Left cardiac atrium (tissue), 4 donors: ENCODE measurements at regions not wholly inside any gene's neighbourhood (a gene's known extent, or its start where the extent isn't known, plus 50 kb on each side); places are given as distances from the start of the nearest gene placed in this dataset.
A peak's percentile ranks its signal among the peaks of the same experiment; 100 is the strongest.
"Not testable (repeated sequence)": the region's sequence is repeated elsewhere in the genome, so short reads cannot be mapped to it uniquely, and the experiment has no call there.

ENCODE experiments used
- ATAC-seq, 2 donors: fragments of 200-7000 bp; cut with Tn5 transposase; one replicate each; pipeline ENCODE4 v1.9.1; 2020; ENCODE audit warnings: mild to moderate bottlenecking in 2 of 2, moderate library complexity in 2 of 2
- DNase-seq: peaks from one replicate; pipeline ENCODE4 v3.0.0-alpha.2; 2020
- intact Hi-C, 2 donors: fragments of 100-400 bp; cut with DNase I; formaldehyde crosslinking; loops; one replicate each; pipeline versions ENCODE4 v1.14.1 to v1.15.1; 2022 to 2023
- donor health status: DM: no; HTN: yes; CAD: no.
- donor health status: DM: no; HTN: yes; CAD: no; lungs with severe emphysema.
- donor health status: DM: yes; HTN: yes; CAD: no.
- donor health status: Dilated cardiomyopathy.

DNA sequence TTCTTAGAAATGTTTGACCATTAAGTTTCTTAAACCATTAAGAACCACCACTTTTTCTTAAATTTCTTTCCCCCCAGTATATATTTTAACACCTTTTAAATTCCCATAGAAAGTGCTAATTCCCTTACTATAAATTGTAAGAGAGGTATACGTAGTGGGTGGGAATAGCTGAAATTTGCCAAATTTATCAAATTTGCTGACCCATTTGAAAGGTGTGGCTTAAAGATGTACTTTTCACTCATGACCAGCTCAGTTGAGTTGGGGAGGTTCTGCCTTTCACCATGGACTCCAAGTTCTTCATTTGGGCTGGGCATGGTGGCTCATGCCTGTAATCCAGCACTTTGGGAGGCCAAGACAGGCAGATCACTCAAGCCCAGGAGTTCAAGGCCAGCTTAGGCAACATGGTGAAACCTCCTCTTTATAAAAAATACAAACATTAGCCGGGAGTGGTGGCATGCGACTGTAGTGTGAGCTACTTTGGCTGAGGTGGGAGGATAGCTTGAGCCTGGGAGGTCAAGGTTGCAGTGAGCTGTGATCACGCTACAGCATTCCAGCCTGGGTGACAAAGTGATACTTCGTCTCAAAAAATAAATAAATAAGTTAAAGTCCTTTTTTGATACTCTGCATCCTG lies 133.2 kb downstream of the MRPL57 start:
- intact Hi-C loops: loop anchor here in 1 of 2 donors (2.0 kb wide), 1 partner anchor 25 kb away; no protein-coding TSS in a partner anchor
- no peak for ATAC-seq
- DNase-seq: no peak

DNA sequence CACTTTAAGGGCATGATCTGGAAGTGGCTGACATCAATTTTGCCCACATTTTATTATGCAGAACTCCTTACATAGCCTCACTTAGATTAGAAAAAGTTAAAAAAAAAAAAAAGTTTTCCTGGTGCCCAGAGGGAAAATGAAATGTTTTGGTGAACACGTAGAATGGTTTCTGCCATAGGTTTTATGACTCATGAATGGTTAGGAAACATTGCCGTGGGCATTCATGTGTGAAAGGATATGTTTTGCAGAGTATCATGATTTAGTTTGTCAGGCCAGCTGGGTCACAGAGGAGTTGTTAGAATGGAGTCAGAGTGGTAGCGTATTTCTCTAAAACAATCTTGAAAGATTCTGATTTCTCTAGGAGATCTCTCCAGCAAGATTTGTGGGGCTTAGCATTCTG lies 133.8 kb downstream of the MRPL57 start:
- no peak for ATAC-seq

DNA sequence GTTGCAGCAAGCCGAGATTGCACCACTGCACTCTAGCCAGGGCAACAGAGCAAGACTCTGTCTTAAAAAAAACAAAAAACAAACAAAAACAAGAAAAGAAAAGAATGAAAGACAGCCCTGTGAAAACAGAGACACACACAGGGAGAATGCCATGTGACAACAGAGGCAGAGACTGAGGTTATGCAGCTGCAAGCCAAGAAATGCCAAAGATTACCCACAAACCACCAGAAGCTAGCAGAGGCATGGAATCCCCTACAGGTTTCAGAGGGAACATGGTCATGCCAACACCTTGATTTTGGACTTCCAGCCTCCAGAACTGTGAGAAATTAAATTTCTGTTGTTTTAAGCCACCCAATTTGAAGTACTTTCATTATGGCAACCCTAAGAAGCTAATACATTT lies 138.5 kb downstream of the MRPL57 start:
- ATAC-seq, DNase-seq, intact Hi-C loops: not testable (repeated sequence)

More for the DNA sequence above, 133.8 kb downstream of the MRPL57 start:
- intact Hi-C loops: no loop called here
- DNase-seq: no peak

GRCh38 chr13:21316376-21316775 lies 139.9 kb downstream of the MRPL57 start:
- ATAC-seq (no peak), DNase-seq (no peak)
- intact Hi-C loops: no loop called here

DNA sequence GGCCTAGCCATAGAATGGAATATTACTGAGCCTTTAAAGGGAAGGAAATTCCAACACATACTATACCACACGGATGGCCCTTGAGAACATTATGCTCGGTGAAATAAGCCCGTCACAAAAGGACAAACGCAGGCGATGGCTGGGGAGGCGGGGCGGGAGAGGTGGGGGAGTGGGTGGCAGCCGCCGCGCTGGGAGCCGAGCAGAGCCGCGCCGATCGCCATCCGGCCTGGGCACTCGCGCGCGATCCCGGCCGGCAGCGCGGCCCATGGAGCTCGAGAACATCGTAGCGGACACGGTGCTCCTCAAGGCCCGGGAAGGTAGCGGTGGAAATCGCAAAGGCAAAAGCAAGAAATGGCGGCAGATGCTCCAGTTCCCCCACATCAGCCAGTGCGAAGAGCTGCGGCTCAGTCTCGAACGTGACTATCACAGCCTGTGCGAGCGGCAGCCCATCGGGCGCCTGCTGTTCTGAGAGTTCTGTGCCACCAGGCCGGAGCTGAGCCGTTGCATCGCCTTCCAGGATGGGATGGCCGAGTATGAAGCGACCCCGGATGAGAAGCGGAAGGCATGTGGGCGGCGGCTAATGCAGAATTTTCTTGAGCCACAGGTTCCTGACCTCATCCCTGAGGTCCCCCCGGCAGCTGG lies 140.1 kb downstream of the ZDHHC20 start:
- DNase-seq (no peak), ATAC-seq (peak in 1 of 2 donors; percentile 53)
- intact Hi-C loops: no loop called here

GRCh38 chr13:21319869-21320641 lies 139.0 kb downstream of the ZDHHC20 start:
- DNase-seq (no peak), ATAC-seq (no peak)
- intact Hi-C loops: no loop called here

DNA sequence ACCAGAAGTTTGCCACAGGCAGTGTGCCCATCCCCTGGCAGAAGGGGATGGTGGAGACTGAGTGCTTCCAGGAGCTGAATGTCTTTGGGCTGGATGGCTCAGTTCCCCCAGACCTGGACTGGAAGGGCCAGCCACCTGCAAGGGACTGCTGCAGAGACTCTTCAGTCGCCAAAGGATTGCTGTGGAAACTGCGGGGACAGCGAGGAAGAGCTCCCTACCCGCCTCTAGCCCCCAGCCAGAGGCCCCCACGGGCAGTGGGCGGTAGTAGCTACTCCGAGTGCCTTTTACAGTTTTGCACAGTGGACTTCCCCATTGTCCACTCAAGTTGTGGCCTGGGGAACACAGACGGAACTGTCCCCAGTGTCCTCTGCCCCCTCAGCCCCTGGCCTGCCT lies 138.5 kb downstream of the ZDHHC20 start:
- no peak for ATAC-seq
- intact Hi-C loops: no loop called here

DNA sequence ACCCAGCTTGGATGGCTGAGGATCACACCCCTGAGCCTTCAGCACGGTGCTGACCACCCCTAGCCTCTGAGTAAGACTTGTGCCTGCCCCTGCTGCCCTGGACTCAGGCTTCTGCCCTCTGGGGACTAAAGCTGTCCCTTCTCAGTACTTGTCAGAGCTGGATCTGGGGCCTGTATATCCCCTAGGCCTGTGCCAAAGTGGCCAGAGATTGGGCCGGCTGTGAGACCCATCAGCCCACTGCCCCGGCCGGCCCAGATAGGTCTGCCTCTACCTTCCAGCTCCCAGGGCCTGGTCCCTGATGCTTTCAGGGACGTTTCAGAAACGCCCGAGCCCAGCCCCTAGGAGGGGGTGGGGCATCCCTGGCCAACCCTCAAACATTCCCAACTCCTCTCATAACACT lies 137.8 kb downstream of the ZDHHC20 start:
- DNase-seq (no peak), ATAC-seq (no peak)
- intact Hi-C loops: no loop called here

More for the DNA sequence above, 138.5 kb downstream of the ZDHHC20 start:
- no peak for DNase-seq

DNA sequence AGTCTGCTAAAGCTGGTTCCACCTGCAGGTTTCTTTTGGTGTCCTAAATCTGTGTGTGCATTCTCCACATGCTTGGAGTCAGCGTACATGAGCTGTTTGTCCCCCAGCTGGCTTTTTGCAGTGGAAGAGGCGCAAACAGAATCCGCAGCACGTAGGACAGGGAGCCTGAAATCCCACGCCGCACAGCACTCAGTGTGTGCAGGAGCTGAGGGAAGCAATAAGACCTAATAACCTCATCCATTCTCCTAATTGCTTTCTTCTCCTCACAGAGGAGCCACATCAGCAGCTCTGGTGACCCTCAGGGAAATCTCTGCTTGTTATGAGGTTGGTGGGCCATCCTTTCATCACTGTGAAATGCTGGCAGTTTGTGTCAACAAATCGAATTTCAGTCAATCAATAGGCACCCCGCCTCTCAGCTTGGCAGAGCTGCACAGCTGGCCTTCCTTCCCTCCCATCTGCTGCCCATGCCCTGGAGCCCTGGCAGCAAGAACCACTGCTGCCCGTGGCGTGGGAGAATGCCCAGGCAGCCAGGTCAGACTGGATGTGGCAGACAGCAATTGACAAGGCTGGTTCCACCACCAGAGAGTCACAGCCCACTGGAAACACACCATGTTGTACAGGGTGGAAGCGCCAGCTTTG lies 136.7 kb downstream of the ZDHHC20 start:
- DNase-seq (no peak), ATAC-seq (no peak)
- intact Hi-C loops: no loop called here
